ENCODE measurements at regions not wholly inside any gene's neighbourhood (a gene's known extent, or its start where the extent isn't known, plus 50 kb on each side); places are given as distances from the start of the nearest gene placed in this dataset.

DNA sequence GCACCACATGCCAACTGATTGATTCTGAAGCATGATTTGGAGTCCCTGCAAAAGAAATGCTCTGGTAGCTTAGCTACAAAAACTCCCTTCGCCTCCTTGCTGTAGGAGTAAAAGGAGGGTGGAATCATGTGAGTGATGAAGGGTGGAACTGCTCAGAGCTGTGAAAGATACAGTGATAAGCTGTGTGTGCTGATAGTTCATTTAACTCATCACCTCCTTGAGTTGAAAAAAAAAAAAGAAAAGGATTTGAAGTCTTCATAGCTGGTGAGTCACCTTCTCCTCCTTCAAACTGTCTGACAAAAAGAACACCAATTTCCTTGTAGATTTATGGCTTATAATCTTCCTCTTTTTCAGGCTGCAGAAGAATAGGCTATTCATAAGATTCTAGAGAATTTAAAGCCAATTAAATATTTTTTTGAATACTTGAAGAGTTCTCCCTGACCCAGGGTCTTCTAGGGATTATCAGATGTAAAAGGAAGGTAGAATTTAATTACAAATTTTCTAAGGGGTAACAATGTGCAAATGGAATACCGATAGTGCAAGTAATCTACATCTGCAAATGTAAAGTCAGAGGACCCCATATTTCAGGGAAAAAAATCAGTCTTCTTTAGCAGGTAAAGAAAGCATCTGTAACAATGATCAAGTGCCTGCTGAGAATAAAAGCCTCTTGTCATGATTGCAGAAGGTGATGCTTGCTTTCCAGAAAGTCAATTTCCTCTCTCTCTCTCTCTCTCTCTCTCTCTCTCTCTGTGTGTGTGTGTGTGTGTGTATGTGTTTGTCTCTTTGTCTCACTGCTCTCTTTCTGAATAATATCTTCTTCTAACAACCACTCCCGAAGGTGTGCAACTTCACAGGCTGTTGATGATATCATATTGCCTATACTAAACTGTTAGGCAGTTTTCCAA is 208.8 kb upstream of the VEGFC start:
- TF ChIP-seq POLR2A (IDR thresholded peaks at IDR 0.05) (no peak), EP300 (IDR thresholded peaks at IDR 0.05) (no peak), POLR2AphosphoS5 (IDR thresholded peaks at IDR 0.05) (no peak)
- TF ChIP-seq, protein P1, sequence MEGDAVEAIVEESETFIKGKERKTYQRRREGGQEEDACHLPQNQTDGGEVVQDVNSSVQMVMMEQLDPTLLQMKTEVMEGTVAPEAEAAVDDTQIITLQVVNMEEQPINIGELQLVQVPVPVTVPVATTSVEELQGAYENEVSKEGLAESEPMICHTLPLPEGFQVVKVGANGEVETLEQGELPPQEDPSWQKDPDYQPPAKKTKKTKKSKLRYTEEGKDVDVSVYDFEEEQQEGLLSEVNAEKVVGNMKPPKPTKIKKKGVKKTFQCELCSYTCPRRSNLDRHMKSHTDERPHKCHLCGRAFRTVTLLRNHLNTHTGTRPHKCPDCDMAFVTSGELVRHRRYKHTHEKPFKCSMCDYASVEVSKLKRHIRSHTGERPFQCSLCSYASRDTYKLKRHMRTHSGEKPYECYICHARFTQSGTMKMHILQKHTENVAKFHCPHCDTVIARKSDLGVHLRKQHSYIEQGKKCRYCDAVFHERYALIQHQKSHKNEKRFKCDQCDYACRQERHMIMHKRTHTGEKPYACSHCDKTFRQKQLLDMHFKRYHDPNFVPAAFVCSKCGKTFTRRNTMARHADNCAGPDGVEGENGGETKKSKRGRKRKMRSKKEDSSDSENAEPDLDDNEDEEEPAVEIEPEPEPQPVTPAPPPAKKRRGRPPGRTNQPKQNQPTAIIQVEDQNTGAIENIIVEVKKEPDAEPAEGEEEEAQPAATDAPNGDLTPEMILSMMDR (IDR thresholded peaks at IDR 0.05): no peak
